H1 (cell line): ENCODE measurements at regions not wholly inside any gene's neighbourhood (a gene's known extent, or its start where the extent isn't known, plus 50 kb on each side); places are given as distances from the start of the nearest gene placed in this dataset.
A peak's percentile ranks its signal among the peaks of the same experiment; 100 is the strongest.

Source experiments
- CTCF ChIA-PET: fragments of 300-600 bp; sonication (Branson Sonifier 250); formaldehyde crosslinking; loops from one replicate; lab custom pipeline; 2021; ENCODE audit not compliant: partially characterized antibody; lab: Charles Lee
- POLR2A ChIA-PET: fragments of 300-600 bp; sonication (Branson Sonifier 250); formaldehyde crosslinking; loops from one replicate; lab custom pipeline; 2021; ENCODE audit warnings: inconsistent platforms; ENCODE audit not compliant: partially characterized antibody; lab: Charles Lee
- DNase-seq, 2 experiments: peaks; one replicate each; pipeline versions ENCODE4 v3.0.0 to v3.0.0-alpha.2; 2010 to 2022; ENCODE audit warnings: low spot score in 2 of 2, low read depth in 1 of 2, mixed read lengths in 1 of 2
- FAIRE-seq: peaks from 2 replicates; lab custom pipeline; 2011; peaks lifted over from hg19 to GRCh38; lab: Jason Lieb, UNC
- H2AFZ ChIP-seq: 2 replicates; pipeline ENCODE4 v1.8.1; 2012; ENCODE audit warnings: low read length, inconsistent platforms
- H2AK5ac ChIP-seq: 2 replicates; pipeline ENCODE4 v1.6.1; 2013; ENCODE audit warnings: low read depth, low read length
- H2BK120ac ChIP-seq: replicated peaks from 2 replicates; pipeline ENCODE3; 2013; ENCODE audit warnings: low read depth, low read length, inconsistent platforms
- H2BK12ac ChIP-seq: 2 replicates; pipeline ENCODE4 v1.6.1; 2013; ENCODE audit warnings: low read depth, low read length
- H2BK15ac ChIP-seq: 2 replicates; pipeline ENCODE4 v1.6.1; 2013; ENCODE audit warnings: low read length
- H2BK20ac ChIP-seq: 2 replicates; pipeline ENCODE4 v1.6.1; 2013; ENCODE audit warnings: low read length
- H2BK5ac ChIP-seq: 2 replicates; pipeline ENCODE4 v1.6.1; 2013; ENCODE audit warnings: low read depth, low read length
- H3K14ac ChIP-seq: 2 replicates; pipeline ENCODE4 v1.6.1; 2013; ENCODE audit warnings: inconsistent platforms; ENCODE audit not compliant: insufficient read length
- H3K18ac ChIP-seq: 2 replicates; pipeline ENCODE4 v1.6.1; 2013; ENCODE audit warnings: low read length; ENCODE audit errors: extremely low read depth
- H3K23ac ChIP-seq: 2 replicates; pipeline ENCODE4 v1.6.1; 2013; ENCODE audit warnings: inconsistent platforms; ENCODE audit not compliant: insufficient read length
- H3K23me2 ChIP-seq: 2 replicates; pipeline ENCODE4 v1.6.1; 2013; ENCODE audit warnings: low read depth, low read length
- H3K27ac ChIP-seq: 2 replicates; pipeline ENCODE4 v1.6.1; 2011; ENCODE audit warnings: low read depth, low read length, inconsistent platforms
- H3K27me3 ChIP-seq, 4 experiments: replicated peaks in 1 of 4; 1 replicate in 1 of 4; 2 replicates in 3 of 4; pipeline versions ENCODE4 v1.6.1 to v1.8.1; 2011 to 2013; ENCODE audit warnings: low read length in 3 of 4, mild to moderate bottlenecking in 3 of 4, inconsistent platforms in 2 of 4, mixed read lengths in 2 of 4, moderate library complexity in 1 of 4; ENCODE audit not compliant: control insufficient read depth in 3 of 4, insufficient read depth in 3 of 4; ENCODE audit errors: extremely low read depth in 1 of 4
- H3K36me3 ChIP-seq, 4 experiments: 2 replicates each; pipeline versions ENCODE4 v1.6.1 to v1.8.1; 2011 to 2013; ENCODE audit warnings: mild to moderate bottlenecking in 4 of 4, low read length in 3 of 4, moderate library complexity in 2 of 4, control low read depth in 1 of 4, inconsistent platforms in 1 of 4; ENCODE audit not compliant: insufficient read depth in 4 of 4, control insufficient read depth in 2 of 4
- H3K4ac ChIP-seq: replicated peaks from 2 replicates; pipeline ENCODE3; 2013; ENCODE audit warnings: low read length, low read depth, mixed read lengths, inconsistent platforms; ENCODE audit not compliant: insufficient read length
- H3K4me1 ChIP-seq, 4 experiments: replicated peaks in 1 of 4; 1 replicate in 1 of 4; 2 replicates in 3 of 4; pipeline versions ENCODE4 v1.6.1 to v1.8.1; 2011 to 2013; ENCODE audit warnings: low read length in 3 of 4, inconsistent platforms in 2 of 4, mixed read lengths in 1 of 4; ENCODE audit not compliant: insufficient read depth in 4 of 4, control insufficient read depth in 3 of 4
- H3K4me2 ChIP-seq, 2 experiments: 2 replicates each; pipeline versions ENCODE4 v1.6.1 to v1.8.1; 2011 to 2013; ENCODE audit warnings: low read depth in 2 of 2, low read length in 2 of 2, control low read depth in 1 of 2, inconsistent platforms in 1 of 2, mild to moderate bottlenecking in 1 of 2; ENCODE audit not compliant: insufficient read depth in 1 of 2
- H3K4me3 ChIP-seq, 4 experiments: fragments of 200-600, 300-600 bp in 1 of 4; sonication (generic), shearing (Covaris generic), sonication (Bioruptor Twin) in 1 of 4; 2 replicates each; pipeline versions ENCODE4 v1.5.1 to v1.8.1; 2011 to 2016; ENCODE audit warnings: low read length in 4 of 4, low read depth in 3 of 4, control low read depth in 2 of 4, inconsistent platforms in 2 of 4, mild to moderate bottlenecking in 2 of 4, mixed read lengths in 1 of 4, moderate library complexity in 1 of 4; ENCODE audit not compliant: insufficient read depth in 2 of 4; ENCODE audit errors: extremely low read depth in 1 of 4
- H3K56ac ChIP-seq: replicated peaks from 2 replicates; pipeline ENCODE3; 2013; ENCODE audit warnings: low read depth, mild to moderate bottlenecking, mixed read lengths, low read length, inconsistent platforms; ENCODE audit not compliant: insufficient read length
- H3K79me1 ChIP-seq: 2 replicates; pipeline ENCODE4 v1.6.1; 2013; ENCODE audit warnings: low read depth, low read length, control low read depth
- H3K79me2 ChIP-seq, 2 experiments: 2 replicates each; pipeline versions ENCODE4 v1.6.1 to v1.8.1; 2012 to 2013; ENCODE audit warnings: low read length in 2 of 2, mild to moderate bottlenecking in 2 of 2, inconsistent platforms in 1 of 2; ENCODE audit not compliant: insufficient read depth in 2 of 2, control insufficient read depth in 1 of 2
- H3K9ac ChIP-seq, 4 experiments: replicated peaks in 1 of 4; 1 replicate in 1 of 4; 2 replicates in 3 of 4; pipeline versions ENCODE4 v1.6.1 to v1.8.1; 2011 to 2013; ENCODE audit warnings: low read depth in 3 of 4, low read length in 3 of 4, control low read depth in 2 of 4, mild to moderate bottlenecking in 2 of 4, moderate library complexity in 2 of 4, inconsistent platforms in 1 of 4; ENCODE audit errors: extremely low read depth in 1 of 4
- H3K9me3 ChIP-seq, 2 experiments: 2 replicates each; pipeline versions ENCODE4 v1.6.1 to v1.8.1; 2012 to 2013; ENCODE audit warnings: mild to moderate bottlenecking in 2 of 2, moderate library complexity in 2 of 2, control low read depth in 1 of 2, inconsistent platforms in 1 of 2, low read depth in 1 of 2, low read length in 1 of 2, mixed read lengths in 1 of 2; ENCODE audit not compliant: insufficient read depth in 2 of 2
- H4K20me1 ChIP-seq, 2 experiments: replicated peaks in 1 of 2; 2 replicates each; pipeline versions ENCODE3 to v1.8.1; 2011 to 2013; ENCODE audit warnings: inconsistent platforms in 2 of 2, low read length in 2 of 2, mild to moderate bottlenecking in 1 of 2; ENCODE audit not compliant: insufficient read depth in 2 of 2, control insufficient read depth in 1 of 2
- H4K5ac ChIP-seq: 2 replicates; pipeline ENCODE4 v1.6.1; 2013; ENCODE audit warnings: low read length, low read depth, mixed read lengths, inconsistent platforms; ENCODE audit not compliant: insufficient read length
- H4K8ac ChIP-seq: 2 replicates; pipeline ENCODE4 v1.8.0; 2013; ENCODE audit warnings: mild to moderate bottlenecking, moderate library complexity, low read length, inconsistent platforms; ENCODE audit not compliant: insufficient read depth; ENCODE audit errors: extremely low read depth
- H4K91ac ChIP-seq: replicated peaks from 2 replicates; pipeline ENCODE3; 2013; ENCODE audit warnings: low read length, mixed read lengths, inconsistent platforms; ENCODE audit not compliant: insufficient read length
- ATF3 ChIP-seq: IDR thresholded peaks from 2 replicates; pipeline ENCODE4 v1.6.1; 2011; ENCODE audit warnings: low read depth, mild to moderate bottlenecking, low read length; ENCODE audit not compliant: insufficient read depth
- CBX5 ChIP-seq: fragments of 300-800, 300-1000 bp; sonication (generic); IDR thresholded peaks from 2 replicates; pipeline ENCODE4 v1.7.1; 2016; ENCODE audit warnings: antibody characterized with exemption, low read length, low read depth
- CTBP2 ChIP-seq: IDR thresholded peaks from 2 replicates; pipeline ENCODE4 v1.7.0; 2011; ENCODE audit warnings: borderline replicate concordance, mild to moderate bottlenecking, moderate library complexity, mixed read lengths, low read length; ENCODE audit not compliant: insufficient read depth, insufficient read length
- GABPA ChIP-seq: IDR thresholded peaks from 2 replicates; pipeline ENCODE4 v1.6.1; 2011; ENCODE audit warnings: mild to moderate bottlenecking, low read length, moderate library complexity, borderline replicate concordance; ENCODE audit not compliant: insufficient read depth
- GTF2F1 ChIP-seq: IDR thresholded peaks from 2 replicates; pipeline ENCODE4 v1.6.1; 2012; ENCODE audit warnings: low read depth, low read length, improper control_type of control experiment, borderline replicate concordance
- JUN ChIP-seq: IDR thresholded peaks from 2 replicates; pipeline ENCODE4 v1.6.1; 2011; ENCODE audit warnings: low read depth, mild to moderate bottlenecking, improper control_type of control experiment, low read length
- JUND ChIP-seq: IDR thresholded peaks from 2 replicates; pipeline ENCODE4 v1.6.1; 2011; ENCODE audit warnings: mild to moderate bottlenecking, improper control_type of control experiment, low read length
- PHF8 ChIP-seq: fragments of 200-600 bp; sonication (generic); conservative IDR thresholded peaks from 2 replicates; pipeline ENCODE4 v1.7.1; 2012; ENCODE audit warnings: low read depth, mild to moderate bottlenecking, inconsistent platforms, low read length, moderate library complexity
- RAD21 ChIP-seq, 2 experiments: IDR thresholded peaks in 1 of 2; conservative IDR thresholded peaks in 1 of 2; 2 replicates each; pipeline ENCODE4 v1.6.1; 2011; ENCODE audit warnings: low read depth in 2 of 2, low read length in 2 of 2, improper control_type of control experiment in 1 of 2, inconsistent platforms in 1 of 2, mild to moderate bottlenecking in 1 of 2, moderate library complexity in 1 of 2
- SIRT6 ChIP-seq: IDR thresholded peaks from one replicate; pipeline ENCODE4 v1.7.1; 2012; ENCODE audit warnings: low read length, inconsistent platforms
- SP2 ChIP-seq: IDR thresholded peaks from 2 replicates; pipeline ENCODE4 v1.6.1; 2012; ENCODE audit warnings: mild to moderate bottlenecking, low read length, inconsistent platforms
- TAF1 ChIP-seq: IDR thresholded peaks from 2 replicates; pipeline ENCODE4 v1.6.1; 2011; ENCODE audit warnings: mild to moderate bottlenecking, low read depth, low read length
- TCF12 ChIP-seq: IDR thresholded peaks from 2 replicates; pipeline ENCODE4 v1.6.1; 2011; ENCODE audit warnings: low read depth, mild to moderate bottlenecking, low read length
- ZNF274 ChIP-seq: IDR thresholded peaks from 2 replicates; pipeline ENCODE4 v1.7.0; 2012; ENCODE audit warnings: low read length, borderline replicate concordance; ENCODE audit errors: extremely low read depth
- WGBS, 2 experiments: shearing (Covaris generic) in 1 of 2; methylation state at CpG; one replicate each; pipeline versions ENCODE4 v1.1.6 to v1.1.7; 2013 to 2015; ENCODE audit warnings: low lambda C conversion rate in 2 of 2, mixed read lengths in 2 of 2, inconsistent platforms in 1 of 2, low coverage in 1 of 2, missing lambda C conversion rate in 1 of 2; ENCODE audit not compliant: insufficient replicate concordance in 2 of 2, insufficient coverage in 1 of 2, insufficient read length in 1 of 2; ENCODE audit errors: extremely low coverage in 1 of 2, missing lambda C conversion rate in 1 of 2; 5-methylcytosine and 5-hydroxymethylcytosine counted together

GRCh38 chr11:109480251-109480650 is 58.3 kb downstream of the C11orf87 start:
- Histone ChIP-seq H3K4ac (no peak overlapping the region), H3K23ac (no peak overlapping the region), H3K56ac (no peak overlapping the region), H3K27me3 (no peaks in the 10 kb centered on the region), H3K23me2 (0 out of 2 replicates have a peak, but pooled peaks cover 3% of the 10 kb centered on the region), H2AFZ (peak overlapping the region; percentile 96), H2BK120ac (no peak overlapping the region), H3K27ac (no peak overlapping the region), H2BK12ac (no peak overlapping the region), H2BK15ac (no peak overlapping the region), H3K4me2 (peak overlapping the region; percentile 46 to 76), H3K9me3 (no peaks in the 10 kb centered on the region), H3K14ac (no peak overlapping the region), H3K4me3 (peak overlapping the region in 2 of 4 experiments; percentile 14 to 41; a peak in 3 of 8 replicates), H3K79me2 (no peaks in the 10 kb centered on the region), H4K91ac (no peak overlapping the region), H3K9ac (no peak overlapping the region), H2AK5ac (no peak overlapping the region), H3K36me3 (no peaks in the 10 kb centered on the region), H2BK20ac (0 out of 2 replicates have a peak overlapping the region, but pooled peaks have one; percentile 18), H2BK5ac (no peak overlapping the region), H3K4me1 (peaks cover 0 to 3% (median 0%) of the 10 kb centered on the region in 4 experiments; a peak in 1 of 7 replicates), H3K18ac (no peak overlapping the region; the same call in 1 of the 2 replicates), H3K79me1 (no peaks in the 10 kb centered on the region), H4K20me1 (no peaks in the 10 kb centered on the region), H4K8ac (no peak overlapping the region), H4K5ac (no peak overlapping the region)
- ChIA-PET POLR2A (no interaction called here), CTCF (interaction anchor here (1.0 kb wide), 1 partner anchor 21 kb away, joined by 3 read pairs; no protein-coding TSS in a partner anchor)
- DNase-seq (peak in 1 of 2 experiments; percentile 47), FAIRE-seq (no peak)
- 47% methylated on average over 4 of the region's 6 CpGs; no CpG with 5 or more reads in 1 of the 2 experiments for WGBS, 2 experiments
- TF ChIP-seq CBX5, result no peak
- TF ChIP-seq SIRT6, result no peak
- TF ChIP-seq GABPA, result no peak
- no peak for TF ChIP-seq CTBP2
- TF ChIP-seq TCF12, result no peak
- TF ChIP-seq ATF3, result no peak
- no peak for TF ChIP-seq JUN
- no peak for TF ChIP-seq PHF8
- TF ChIP-seq SP2, result no peak
- TF ChIP-seq RAD21 (IDR thresholded peaks at IDR 0.05 in 1 of 2, conservative IDR thresholded peaks at IDR 0.05 in 1 of 2; ENCODE audit: low read depth in 2 of 2, low read length in 2 of 2), result no peak
- no peak for TF ChIP-seq TAF1
- no peak for TF ChIP-seq ZNF274
- TF ChIP-seq JUND, result no peak
- no peak for TF ChIP-seq GTF2F1
